ENCODE measurements at regions not wholly inside any gene's neighbourhood (a gene's known extent, or its start where the extent isn't known, plus 50 kb on each side); places are given as distances from the start of the nearest gene placed in this dataset.

- TF ChIP-seq CTCF (IDR thresholded peaks at IDR 0.05; ENCODE audit: low read length) = no peak
- TF ChIP-seq EZH2 (IDR thresholded peaks at IDR 0.05; ENCODE audit: borderline replicate concordance, low read length) = no peak
Measured at GRCh38 chr5:5632678-5633077, 210.2 kb downstream of the ICE1 start.
